ENCODE measurements at regions not wholly inside any gene's neighbourhood (a gene's known extent, or its start where the extent isn't known, plus 50 kb on each side); places are given as distances from the start of the nearest gene placed in this dataset.

- no peak for DNase-seq
Observed at GRCh38 chrY:14139521-14139920, 83.5 kb downstream of the VCY1B start.

- no peak for DNase-seq
Observed at GRCh38 chrY:14145614-14146013, 89.6 kb downstream of the VCY1B start.

- peak in 1 of 3 donors; percentile 1 for DNase-seq
Observed at GRCh38 chrY:14182776-14183175, 126.7 kb downstream of the VCY1B start.

GRCh38 chrY:14222014-14222413 lies 166.0 kb downstream of the VCY1B start:
- no peak for DNase-seq

GRCh38 chrY:14231703-14232102 lies 175.7 kb downstream of the VCY1B start:
- no peak for DNase-seq

- no peak for DNase-seq
Observed at GRCh38 chrY:14235070-14235469, 179.0 kb downstream of the VCY1B start.

- no peak for DNase-seq
Observed at GRCh38 chrY:14238277-14238676, 182.2 kb downstream of the VCY1B start.

GRCh38 chrY:14246948-14247347 lies 190.9 kb downstream of the VCY1B start:
- no peak for DNase-seq

GRCh38 chrY:14248878-14249576 lies 193.0 kb downstream of the VCY1B start:
- DNase-seq: no peak

GRCh38 chrY:14255965-14256816 lies 200.2 kb downstream of the VCY1B start:
- DNase-seq: no peak

- no peak for DNase-seq
Observed at GRCh38 chrY:14256817-14257168, 200.8 kb downstream of the VCY1B start.

- no peak for DNase-seq
Observed at GRCh38 chrY:14277029-14277428, 221.0 kb downstream of the VCY1B start.

- DNase-seq: no peak
Observed at GRCh38 chrY:14290656-14291375, 233.5 kb upstream of the NLGN4Y start.

- DNase-seq: no peak
Observed at GRCh38 chrY:14292382-14292781, 231.9 kb upstream of the NLGN4Y start.

- DNase-seq: no peak
Observed at GRCh38 chrY:14300775-14301174, 223.6 kb upstream of the NLGN4Y start.

- no peak for DNase-seq
Observed at GRCh38 chrY:14301552-14301951, 222.8 kb upstream of the NLGN4Y start.

GRCh38 chrY:14328677-14329345 lies 195.5 kb upstream of the NLGN4Y start:
- DNase-seq: no peak

- DNase-seq: no peak
Observed at GRCh38 chrY:14330362-14330761, 194.0 kb upstream of the NLGN4Y start.

GRCh38 chrY:14339524-14339923 lies 184.8 kb upstream of the NLGN4Y start:
- DNase-seq: no peak

- DNase-seq: peak; percentile 72 to 86 (median 82)
Observed at GRCh38 chrY:14340459-14341143, 183.7 kb upstream of the NLGN4Y start.

GRCh38 chrY:14344648-14345333 lies 179.5 kb upstream of the NLGN4Y start:
- DNase-seq: peak; percentile 64 to 84 (median 77)

GRCh38 chrY:14351590-14351989 lies 172.7 kb upstream of the NLGN4Y start:
- DNase-seq: no peak

Data from suppressor macrophage treated with lipopolysaccharide for 1 hour (primary cell).